EH (cell line): ENCODE measurements at regions not wholly inside any gene's neighbourhood (a gene's known extent, or its start where the extent isn't known, plus 50 kb on each side); places are given as distances from the start of the nearest gene placed in this dataset.
"Not testable (repeated sequence)": the region's sequence is repeated elsewhere in the genome, so short reads cannot be mapped to it uniquely, and the experiment has no call there.

ENCODE experiments used
- DNase-seq: peaks from one replicate; pipeline ENCODE4 v3.0.0-alpha.2; 2015; ENCODE audit warnings: low read depth

DNA sequence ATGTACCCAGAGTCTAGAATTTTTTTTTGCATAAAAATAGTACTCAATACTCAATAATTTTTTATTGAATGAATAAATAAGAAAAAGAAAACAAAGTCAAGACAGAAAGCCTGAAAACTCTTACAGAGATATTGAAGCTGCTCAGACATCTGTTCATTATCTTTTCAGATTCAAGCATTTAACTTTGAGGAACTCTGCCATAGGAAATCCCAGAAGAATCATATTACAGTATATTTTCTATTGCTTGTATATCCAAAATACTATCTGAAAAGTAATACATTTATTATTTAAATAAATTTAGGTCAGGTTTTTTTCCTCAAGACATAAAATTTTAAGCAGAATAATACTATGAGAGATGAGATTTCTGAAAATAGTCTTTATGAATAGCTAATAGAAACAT lies 755.9 kb upstream of the ADGRL4 start:
- no peak for DNase-seq

DNA sequence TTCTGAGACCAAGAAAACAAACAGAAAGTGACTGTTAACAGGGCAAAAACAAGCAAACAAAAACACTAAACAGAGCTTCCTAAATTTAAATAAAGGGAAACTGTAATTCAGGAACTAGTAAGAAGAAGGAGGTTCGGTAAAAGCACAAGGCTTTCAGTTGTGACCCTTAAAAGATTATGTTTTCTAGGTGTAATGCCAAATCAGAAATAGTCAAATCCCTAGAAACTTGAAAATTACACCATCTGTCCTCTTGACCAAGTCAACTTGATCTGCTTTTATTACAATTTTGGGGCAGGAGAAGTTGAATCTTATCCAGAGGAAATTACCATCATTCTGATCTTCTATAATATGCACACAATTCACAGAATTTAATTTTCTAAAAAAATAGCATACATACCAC lies 754.0 kb upstream of the ADGRL4 start:
- no peak for DNase-seq

DNA sequence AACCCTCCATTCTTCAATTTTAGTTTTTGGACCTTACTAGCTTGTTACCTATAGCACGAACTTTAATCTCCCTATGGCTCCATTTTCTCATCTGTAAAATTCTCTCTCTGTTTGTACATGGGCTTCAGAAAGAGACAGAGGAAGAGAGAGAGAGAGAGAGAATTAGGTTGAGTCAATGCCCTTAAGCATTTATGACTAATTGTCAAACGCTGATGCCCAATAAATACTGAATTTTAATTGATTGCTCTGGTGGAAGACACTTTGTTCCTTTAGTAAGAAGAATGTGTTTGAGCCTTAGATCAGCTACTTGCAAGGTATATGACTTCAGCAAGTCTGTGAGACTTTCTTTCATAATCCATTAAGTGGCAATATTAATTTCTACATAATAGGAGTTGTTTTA lies 743.1 kb upstream of the ADGRL4 start:
- peak; percentile 2 for DNase-seq

DNA sequence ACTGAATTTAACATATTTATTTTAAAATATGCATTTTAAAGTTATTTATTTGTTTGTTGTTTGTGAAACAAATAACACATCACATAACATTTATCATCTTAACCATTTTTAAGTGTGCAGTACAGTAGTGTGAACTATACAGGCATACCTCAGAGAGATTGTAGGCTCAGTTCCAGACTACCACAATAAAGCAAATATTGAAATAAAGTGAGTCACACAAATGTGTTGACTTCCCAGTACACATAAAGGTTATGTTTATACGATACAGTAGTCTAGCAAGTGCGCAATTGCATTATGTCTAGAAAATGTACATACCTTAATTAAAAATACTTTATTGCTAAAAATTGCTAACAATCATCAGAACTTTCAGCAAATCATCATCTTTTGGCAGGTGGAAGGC lies 739.4 kb upstream of the ADGRL4 start:
- no peak for DNase-seq

DNA sequence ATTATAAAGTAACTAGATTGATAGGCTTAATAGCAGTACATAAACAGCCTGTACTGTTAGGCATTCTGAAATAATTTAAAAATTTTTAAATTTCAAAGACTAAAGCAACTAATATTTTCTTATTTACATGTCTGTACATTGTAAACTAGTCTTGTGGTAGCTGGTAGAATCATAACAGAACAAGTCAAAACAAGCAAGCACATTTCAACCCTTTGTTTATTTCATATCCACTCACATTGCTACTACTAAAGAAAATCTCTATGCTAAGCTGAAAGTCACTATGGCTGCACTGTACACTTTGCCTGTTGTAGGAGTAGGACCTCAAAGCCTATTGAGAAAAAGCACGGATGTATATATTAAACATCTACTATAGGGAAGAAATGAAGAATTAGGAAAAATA lies 738.2 kb upstream of the ADGRL4 start:
- DNase-seq, result no peak

DNA sequence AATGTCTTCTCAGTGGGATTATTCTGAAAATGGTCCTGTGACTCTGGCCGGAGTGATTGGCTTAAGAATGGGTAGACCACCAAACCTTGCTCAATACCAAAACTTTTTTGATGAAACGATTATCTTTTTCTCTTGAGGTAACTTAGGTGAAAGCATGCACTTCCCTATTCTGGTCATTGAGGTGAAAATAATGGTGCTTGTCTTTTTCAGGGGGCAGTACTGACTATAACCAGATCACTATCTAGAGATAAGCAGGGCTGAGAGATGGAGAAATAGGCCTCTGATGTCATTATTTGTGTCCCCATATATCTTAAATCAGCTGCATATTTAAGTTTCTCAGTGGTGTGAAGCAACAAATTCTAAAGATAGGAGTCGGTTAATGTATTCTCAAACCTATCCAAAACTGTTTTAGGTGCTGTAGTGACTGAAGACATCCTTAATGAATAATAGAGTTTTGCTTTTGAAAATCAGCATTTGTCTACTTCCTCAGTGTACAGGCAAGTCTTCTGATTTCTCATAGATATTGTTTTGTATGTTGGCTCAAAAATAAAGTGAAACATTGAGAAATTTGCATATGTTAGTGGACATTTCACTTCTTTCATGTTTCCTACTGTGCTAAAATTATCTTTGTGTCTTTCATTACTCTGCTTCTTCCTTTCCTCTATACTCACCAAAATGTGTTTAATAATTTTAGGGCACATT lies 735.3 kb upstream of the ADGRL4 start:
- no peak for DNase-seq

DNA sequence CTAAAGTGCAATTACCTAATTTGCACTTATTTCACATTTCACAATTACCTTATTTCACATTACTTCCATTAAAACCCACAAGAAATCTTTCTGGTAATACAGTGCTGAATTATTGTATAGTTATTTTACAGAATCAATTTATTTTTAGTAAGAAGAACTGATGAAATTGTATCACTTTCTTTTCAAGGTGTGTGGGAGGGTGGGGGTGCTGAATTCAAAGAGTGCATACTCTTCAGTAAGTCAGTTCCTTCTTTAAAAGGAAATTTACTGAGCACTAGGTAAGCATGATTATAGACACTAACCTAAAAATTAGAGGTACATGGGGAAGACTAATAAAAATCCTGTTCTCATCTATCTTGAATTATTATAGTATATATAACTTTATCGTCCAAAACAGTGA lies 731.6 kb upstream of the ADGRL4 start:
- DNase-seq, result no peak

DNA sequence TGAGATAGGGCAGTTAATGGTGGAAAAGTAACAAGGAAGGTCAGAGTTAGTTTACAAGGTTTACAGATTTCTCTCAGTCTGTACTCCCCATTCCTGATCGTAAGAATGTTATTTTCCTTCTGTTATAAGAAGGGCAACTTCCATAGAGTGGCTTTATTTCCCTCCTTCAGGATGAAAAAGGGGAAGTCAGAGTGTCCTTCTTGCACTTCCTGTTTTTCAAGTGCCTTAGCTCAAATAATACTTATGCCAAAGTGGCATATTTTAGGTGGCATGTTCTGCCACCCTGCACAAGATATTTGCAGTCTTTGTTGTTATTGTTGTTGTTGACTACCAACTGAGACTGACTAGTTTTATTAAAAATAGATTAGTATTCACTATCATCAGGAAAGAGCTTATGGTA lies 730.7 kb upstream of the ADGRL4 start:
- no peak for DNase-seq

DNA sequence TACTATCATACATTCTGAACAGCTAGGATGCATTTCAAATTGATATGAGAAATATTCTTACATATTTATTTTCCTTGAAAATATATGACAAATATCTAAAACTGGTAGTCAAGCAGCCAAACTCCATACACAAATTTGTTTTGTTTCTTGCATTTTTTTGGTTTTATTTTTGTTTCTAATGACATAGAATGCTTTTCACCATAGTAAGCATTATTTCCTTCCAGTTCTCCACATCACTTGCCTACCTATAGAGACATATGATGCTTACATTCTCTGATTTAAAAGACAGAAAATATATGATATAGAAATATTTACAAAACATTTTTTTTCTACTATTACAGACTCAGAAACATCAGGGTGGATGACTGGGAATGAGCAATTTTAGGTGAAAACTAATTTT lies 726.4 kb upstream of the ADGRL4 start:
- DNase-seq, result no peak

DNA sequence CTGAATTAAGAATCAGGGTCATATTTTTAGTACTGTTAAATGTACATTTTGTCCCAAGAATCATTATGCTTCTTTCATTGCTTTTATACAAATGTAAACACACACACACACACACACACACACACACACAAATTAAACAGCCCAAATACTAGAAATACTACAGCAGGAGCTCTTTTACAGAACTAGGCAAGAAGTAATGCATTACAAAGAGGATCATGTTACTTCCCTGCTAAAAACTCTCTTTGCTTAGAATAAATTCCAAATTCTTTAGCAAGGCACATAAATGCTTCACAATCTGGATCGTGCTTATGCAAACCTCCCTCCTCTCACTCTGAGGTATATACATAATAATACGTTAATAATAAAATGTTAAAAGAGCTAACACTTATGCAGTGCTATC lies 720.4 kb upstream of the ADGRL4 start:
- DNase-seq, result no peak

DNA sequence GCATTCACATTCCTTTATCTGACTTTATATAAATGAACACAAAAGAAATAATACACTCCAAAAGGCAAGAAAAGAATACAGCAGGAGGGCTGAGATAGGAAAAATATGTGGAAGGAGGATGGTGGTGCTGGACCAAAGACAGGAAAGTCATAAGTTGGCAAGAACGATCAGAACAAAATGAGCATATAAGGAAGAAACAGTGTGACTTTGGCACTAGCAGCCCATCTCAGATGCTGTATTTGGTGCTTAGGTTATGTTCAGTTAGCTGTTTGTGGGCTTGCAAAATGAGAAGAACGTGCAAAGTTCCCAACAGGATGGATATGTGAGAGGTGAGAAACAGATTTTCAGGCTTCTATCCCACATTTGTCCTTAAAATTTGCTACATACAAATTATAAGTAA lies 719.8 kb upstream of the ADGRL4 start:
- no peak for DNase-seq

DNA sequence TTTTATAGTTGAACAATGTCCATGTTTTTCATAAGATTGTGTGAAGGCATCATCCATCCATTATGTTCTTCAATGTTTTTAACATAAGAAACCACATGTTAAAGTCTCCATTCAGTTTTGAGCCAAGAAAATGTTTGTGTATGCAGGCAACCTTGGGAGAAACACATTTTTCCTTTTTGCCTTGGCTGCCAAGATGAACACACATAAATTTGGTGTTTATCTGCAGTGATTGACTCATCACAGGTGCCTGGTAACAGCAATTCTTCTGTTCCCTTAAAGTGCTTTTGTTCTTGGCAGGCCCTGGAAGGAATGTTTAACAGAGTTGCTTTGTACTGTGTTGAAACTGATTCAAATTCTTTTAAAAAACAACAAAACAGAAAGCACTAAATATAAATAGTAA lies 709.9 kb upstream of the ADGRL4 start:
- no peak for DNase-seq

DNA sequence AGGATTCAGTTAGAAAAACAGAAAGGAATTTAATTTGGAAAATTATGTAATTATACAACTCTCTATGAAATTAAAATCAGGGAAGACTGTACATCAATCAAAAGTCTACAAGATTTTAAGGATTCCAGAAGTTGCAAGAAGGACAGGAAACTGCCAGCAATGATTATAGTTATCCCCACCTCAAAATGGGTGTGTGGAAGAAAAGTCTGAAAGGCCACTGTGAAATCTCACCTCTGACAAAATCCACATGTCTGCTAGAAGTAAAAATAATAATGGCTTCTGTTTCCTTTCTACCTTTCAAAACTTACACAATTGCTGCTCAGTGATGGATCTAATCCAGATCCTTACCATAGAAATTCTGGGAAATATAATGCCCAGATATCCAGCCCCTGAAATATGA lies 708.1 kb upstream of the ADGRL4 start:
- DNase-seq, result no peak

DNA sequence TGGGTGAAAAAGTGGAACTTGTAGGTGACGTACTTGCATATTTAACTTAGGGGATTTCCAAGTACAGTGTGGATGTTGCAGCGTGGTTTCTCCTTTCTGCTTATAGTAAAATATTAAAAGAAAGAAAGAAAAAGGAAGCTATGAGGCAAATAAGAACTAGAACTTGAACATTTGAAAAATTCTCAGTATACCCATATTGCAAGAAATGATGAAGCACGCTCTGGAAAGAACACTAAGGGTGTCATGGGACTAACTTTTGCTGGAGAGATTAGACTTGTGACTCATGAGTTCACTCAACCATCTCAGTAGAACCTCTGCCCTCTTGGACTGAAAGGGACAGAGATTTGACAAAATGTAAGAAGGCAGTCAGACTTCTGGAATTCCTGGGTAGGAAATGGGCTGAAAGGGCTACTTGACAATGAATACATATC lies 704.5 kb upstream of the ADGRL4 start:
- DNase-seq, result peak; percentile 6

DNA sequence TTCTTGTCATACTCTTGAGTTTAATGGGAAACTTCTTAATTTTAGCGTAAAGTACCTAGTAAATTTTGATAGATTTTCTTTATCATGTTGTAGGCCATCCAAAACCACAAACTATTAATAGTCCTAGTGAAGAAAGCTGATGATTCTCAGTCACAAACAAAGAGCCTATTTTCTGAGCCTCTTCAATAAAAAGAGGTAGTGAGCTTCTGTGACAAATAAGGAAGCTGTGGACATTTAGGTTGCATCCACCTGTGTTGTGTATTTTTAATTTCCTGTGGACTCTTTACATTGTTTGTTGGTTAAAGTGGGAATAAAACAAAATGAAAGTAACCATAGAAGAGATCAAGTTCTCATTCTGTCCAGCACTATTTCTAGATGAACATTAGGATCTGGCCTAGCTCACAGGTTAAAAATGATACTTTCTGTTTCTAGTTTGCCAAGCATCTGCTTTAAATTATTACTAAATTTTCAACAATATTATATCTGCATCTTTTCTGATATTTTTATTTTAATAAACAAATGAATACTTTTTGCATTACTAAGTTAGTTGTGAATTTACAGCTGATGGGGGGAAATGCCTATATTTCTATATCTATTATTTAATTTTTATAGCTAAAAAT lies 702.2 kb upstream of the ADGRL4 start:
- no peak for DNase-seq

DNA sequence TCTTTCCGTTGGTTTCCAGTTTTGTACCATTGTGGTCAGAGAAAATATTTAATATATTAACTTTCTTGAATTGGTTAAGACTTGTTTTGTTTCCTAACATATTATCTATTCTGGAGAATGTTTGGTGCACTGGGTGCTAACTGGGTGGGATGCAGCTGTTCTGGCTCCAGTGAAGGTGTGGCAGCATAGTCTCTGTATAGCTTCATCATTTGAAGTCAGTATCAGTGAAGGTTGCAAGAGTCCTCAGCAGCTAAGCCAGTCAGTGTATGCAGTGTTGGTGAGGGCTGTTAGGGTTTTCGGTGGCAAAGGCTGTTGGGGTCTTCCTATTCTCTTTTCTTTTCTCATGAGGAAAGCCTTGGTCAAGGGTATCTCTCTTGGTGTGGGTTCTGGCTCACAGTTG lies 698.7 kb upstream of the ADGRL4 start:
- no peak for DNase-seq

DNA sequence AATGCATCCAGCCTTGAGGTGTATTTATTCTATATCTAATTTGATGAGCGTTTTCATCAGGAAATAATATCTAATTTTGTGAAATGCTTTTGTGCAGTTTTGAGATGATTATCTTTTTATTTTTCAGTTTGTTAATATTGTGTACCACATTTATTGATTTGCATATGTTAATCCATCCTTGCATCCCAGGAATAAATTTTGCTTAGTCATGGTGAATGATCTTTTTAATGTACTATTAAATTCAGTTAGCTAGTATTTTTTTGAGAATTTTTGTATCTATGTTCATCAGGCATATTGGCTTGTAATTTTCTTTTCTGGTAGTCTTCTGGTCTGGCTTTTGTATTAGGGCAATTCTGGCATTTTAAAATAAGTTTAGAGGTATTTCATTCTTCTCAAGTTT lies 697.5 kb upstream of the ADGRL4 start:
- no peak for DNase-seq

DNA sequence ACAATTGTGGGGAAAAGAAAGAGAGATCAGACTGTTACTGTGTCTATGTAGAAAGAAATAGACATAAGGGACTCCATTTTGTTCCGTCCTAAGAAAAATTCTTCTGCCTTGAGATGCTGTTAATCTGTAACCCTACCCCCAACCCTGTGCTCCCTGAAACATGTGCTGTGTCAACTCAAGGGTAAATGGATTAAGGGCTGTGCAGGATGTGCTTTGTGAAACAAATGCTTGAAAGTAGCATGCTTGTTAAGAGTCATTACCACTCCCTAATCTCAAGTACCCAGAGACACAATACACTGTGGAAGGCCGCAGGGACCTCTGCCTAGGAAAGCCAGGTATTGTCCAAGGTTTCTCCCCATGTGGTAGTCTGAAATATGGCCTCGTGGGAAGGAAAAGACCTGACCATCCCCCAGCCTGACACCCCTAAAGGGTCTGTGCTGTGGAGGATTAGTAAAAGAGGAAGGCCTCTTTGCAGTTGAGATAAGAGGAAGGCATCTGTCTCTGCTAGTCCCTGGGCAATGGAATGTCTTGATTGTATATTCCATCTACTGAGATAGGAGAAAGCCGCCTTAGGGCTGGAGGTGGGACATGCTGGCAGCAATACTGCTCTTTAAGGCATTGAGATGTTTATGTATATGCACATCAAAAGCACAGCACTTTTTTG lies 695.9 kb upstream of the ADGRL4 start:
- not testable (repeated sequence) for DNase-seq

DNA sequence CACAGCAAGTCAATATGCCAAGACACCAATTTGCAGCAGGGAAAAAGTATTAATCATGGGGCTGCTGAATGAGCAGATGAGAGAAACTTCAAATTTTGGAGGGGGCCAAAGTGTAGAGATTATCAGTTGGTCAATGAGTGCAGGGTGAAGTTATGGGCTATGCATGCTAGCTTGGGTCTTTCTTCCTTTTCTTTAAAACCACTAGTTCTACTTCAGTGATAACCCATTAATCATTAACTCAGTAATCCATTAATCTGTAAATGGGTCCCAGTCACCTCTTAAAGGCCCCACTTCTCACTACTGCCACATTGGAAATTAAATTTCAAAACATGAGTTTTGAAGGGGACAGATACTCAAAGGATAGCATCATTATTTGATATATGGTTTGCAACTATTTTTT lies 688.6 kb upstream of the ADGRL4 start:
- DNase-seq, result no peak

DNA sequence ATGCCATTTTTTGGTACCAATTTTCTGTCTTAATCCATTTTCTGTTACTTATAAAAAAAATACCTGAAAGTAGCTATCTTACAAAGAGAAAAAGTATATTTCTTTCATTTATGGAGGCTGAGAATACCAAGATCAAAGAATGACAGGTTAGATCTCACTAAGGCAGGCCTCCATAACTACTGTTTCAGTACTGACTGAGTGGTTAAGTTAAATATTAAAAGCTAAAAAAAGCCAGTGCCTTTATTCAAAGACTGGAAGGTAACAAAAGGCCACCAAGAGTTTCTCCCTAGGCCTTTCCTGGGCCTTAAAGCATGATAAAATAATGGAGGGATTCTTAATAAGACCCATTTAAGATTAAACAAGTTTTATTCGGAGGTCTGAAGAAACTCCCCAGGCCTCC lies 687.7 kb upstream of the ADGRL4 start:
- DNase-seq, result no peak

DNA sequence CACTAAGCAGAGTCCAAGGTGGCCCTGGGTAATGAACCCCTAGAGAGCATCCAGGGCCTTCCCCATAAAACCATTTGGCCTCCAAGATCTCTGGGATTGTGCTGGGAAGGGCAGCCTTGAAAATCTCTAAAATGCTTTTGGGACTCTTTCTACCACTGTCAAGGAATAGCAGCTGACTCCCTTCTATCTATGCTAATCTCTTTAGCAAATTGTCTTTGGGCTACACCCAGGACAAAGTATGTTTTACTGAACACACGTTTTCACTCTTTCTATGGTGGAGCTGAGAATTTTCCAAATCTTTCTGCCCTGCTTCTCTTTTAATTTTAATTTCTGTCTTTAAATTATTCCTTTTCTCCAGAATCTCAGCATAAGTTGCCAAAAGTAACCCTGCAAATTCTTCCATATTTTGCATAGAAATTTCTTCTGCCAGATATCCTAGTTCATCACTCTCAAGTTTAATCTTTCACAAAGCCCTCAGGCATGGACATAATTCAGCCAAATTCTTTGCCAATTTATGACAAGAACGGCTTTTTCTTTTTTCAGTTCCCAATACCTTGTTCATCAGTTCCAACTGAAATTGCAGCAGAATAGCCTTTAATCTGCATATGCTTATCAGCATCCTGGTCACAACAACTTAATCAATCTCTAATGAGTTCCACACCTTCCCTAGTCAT lies 687.0 kb upstream of the ADGRL4 start:
- DNase-seq, result no peak

DNA sequence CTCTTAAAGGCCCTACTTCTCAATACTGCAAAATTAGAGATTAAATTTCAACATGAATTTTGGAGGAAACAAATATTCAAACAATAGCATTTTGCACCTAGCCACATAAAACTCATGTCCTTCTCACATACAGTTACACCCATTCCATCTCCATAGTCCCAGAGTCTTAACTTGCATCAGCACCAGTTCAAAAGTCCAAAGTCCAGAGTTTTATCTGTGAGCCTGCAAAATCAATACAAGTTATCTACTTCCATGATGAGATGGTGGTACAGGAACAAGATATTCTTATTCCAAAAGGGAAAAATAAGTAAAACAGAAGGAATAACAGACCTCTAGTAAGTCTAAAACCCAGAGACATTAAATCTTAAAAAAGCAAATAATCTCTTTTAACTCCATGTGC lies 686.0 kb upstream of the ADGRL4 start:
- DNase-seq, result no peak

DNA sequence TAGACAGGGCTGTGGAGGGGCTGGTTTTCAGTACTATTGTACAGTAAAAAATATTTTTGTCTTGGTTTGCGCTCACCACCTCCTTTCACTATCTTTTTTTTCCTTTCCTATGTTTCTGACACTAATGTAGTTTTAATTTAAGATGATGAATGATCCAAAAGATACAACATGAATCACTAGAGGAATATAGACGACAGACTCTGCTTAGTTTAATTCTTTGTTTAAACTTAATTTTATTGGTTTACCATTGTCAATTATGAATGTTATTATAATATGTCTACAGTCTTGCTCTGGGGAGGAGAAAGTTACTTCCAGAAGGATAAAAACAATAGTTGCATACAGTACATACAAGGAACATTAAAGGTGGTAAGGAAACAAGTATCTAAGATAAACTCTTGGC lies 682.4 kb upstream of the ADGRL4 start:
- no peak for DNase-seq
